Fibroblast of pulmonary artery (primary cell): ENCODE measurements at regions not wholly inside any gene's neighbourhood (a gene's known extent, or its start where the extent isn't known, plus 50 kb on each side); places are given as distances from the start of the nearest gene placed in this dataset.
"Not testable (repeated sequence)": the region's sequence is repeated elsewhere in the genome, so short reads cannot be mapped to it uniquely, and the experiment has no call there.

ENCODE experiments used
- DNase-seq: peaks from one replicate; pipeline ENCODE4 v3.0.0-alpha.2; 2010; ENCODE audit warnings: low read depth
- H3K4me3 ChIP-seq: replicated peaks from 2 replicates; pipeline ENCODE4 v1.5.1; 2011; ENCODE audit warnings: low read depth, mild to moderate bottlenecking, control low read depth, low read length, moderate library complexity
- CTCF ChIP-seq: IDR thresholded peaks from 2 replicates; pipeline ENCODE4 v1.5.1; 2011; ENCODE audit warnings: mild to moderate bottlenecking, control low read depth, low read length, inconsistent platforms; ENCODE audit errors: missing control alignments

GRCh38 chr3:106305127-106305526, 436.3 kb upstream of the CBLB start:
- DNase-seq: peak; percentile 19
- H3K4me3 ChIP-seq: no peak overlapping the region
- TF ChIP-seq CTCF: no peak

- H3K4me3 ChIP-seq: no peak overlapping the region
- no peak for DNase-seq
- TF ChIP-seq CTCF: no peak
These were observed 437.1 kb upstream of the CBLB start for GRCh38 chr3:106305882-106306435.

GRCh38 chr3:106309274-106309673, 440.5 kb upstream of the CBLB start:
- no peak for TF ChIP-seq CTCF
- H3K4me3 ChIP-seq: no peak overlapping the region
- no peak for DNase-seq

GRCh38 chr3:106309798-106310197, 441.0 kb upstream of the CBLB start:
- not testable (repeated sequence) for DNase-seq, H3K4me3 ChIP-seq

- H3K4me3 ChIP-seq: no peak overlapping the region
- no peak for TF ChIP-seq CTCF
- DNase-seq: no peak
These were observed 448.6 kb upstream of the CBLB start for GRCh38 chr3:106317141-106318055.

- DNase-seq, H3K4me3 ChIP-seq: not testable (repeated sequence)
These were observed 452.6 kb upstream of the CBLB start for GRCh38 chr3:106321438-106321837.

GRCh38 chr3:106323586-106323985, 454.8 kb upstream of the CBLB start:
- TF ChIP-seq CTCF: no peak
- H3K4me3 ChIP-seq: no peak overlapping the region
- no peak for DNase-seq
